PC-9 (cell line): ENCODE measurements at regions not wholly inside any gene's neighbourhood (a gene's known extent, or its start where the extent isn't known, plus 50 kb on each side); places are given as distances from the start of the nearest gene placed in this dataset.

Experiments used
- BruUV-seq: library from RNA; stranded (reverse); fragments of 400-500 nt; replicated peaks from 2 replicates; lab custom pipeline; 2021; lab: Mats Ljungman, UMichigan
- CTCF ChIA-PET: fragments of 300-600 bp; sonication (Branson Sonifier 250); formaldehyde crosslinking; loops from one replicate; lab custom pipeline; 2022; ENCODE audit warnings: antibody characterized with exemption; lab: Charles Lee
- POLR2A ChIA-PET: fragments of 300-600 bp; sonication (Branson Sonifier 250); formaldehyde crosslinking; loops from one replicate; lab custom pipeline; 2022; ENCODE audit warnings: antibody characterized with exemption; ENCODE audit not compliant: unreplicated experiment; lab: Charles Lee
- DNase-seq, 2 experiments: peaks; one replicate each; pipeline versions ENCODE4 v3.0.0 to v3.0.0-alpha.2; 2015 to 2022; ENCODE audit warnings: mixed read lengths in 1 of 2
- H2AFZ ChIP-seq: fragments of 200-600 bp; sonication (generic); 2 replicates; pipeline ENCODE4 v1.8.1; 2017; ENCODE audit warnings: antibody characterized with exemption
- H3F3A ChIP-seq: fragments of 200-600 bp; sonication (generic); 2 replicates; pipeline ENCODE4 v1.8.1; 2017; ENCODE audit warnings: antibody characterized with exemption, mild to moderate bottlenecking, low read depth; ENCODE audit not compliant: insufficient read depth
- H3K27ac ChIP-seq: fragments of 200-600 bp; sonication (generic); 2 replicates; pipeline ENCODE4 v1.6.1; 2016; ENCODE audit warnings: mixed run types
- H3K27me3 ChIP-seq: fragments of 200-600 bp; sonication (generic); 2 replicates; pipeline ENCODE4 v1.6.1; 2016; ENCODE audit warnings: low read depth, mixed run types; ENCODE audit not compliant: insufficient read depth
- H3K36me3 ChIP-seq: fragments of 200-600 bp; sonication (generic); 2 replicates; pipeline ENCODE4 v1.6.1; 2016; ENCODE audit warnings: low read depth, mixed run types
- H3K4me1 ChIP-seq: fragments of 200-600 bp; sonication (generic); replicated peaks from 2 replicates; pipeline ENCODE4 v1.6.1; 2016; ENCODE audit warnings: mixed run types; ENCODE audit not compliant: insufficient read depth
- H3K4me2 ChIP-seq: fragments of 200-600 bp; sonication (generic); 2 replicates; pipeline ENCODE4 v1.6.1; 2017; ENCODE audit warnings: mixed run types
- H3K4me3 ChIP-seq: fragments of 200-600 bp; sonication (generic); 2 replicates; pipeline ENCODE4 v1.6.1; 2016; ENCODE audit warnings: mixed run types
- H3K79me2 ChIP-seq: fragments of 200-600 bp; sonication (generic); 2 replicates; pipeline ENCODE4 v1.6.1; 2017; ENCODE audit warnings: low read depth, mixed run types
- H3K9me2 ChIP-seq: fragments of 200-600 bp; sonication (generic); 2 replicates; pipeline ENCODE4 v1.8.1; 2017; ENCODE audit warnings: mild to moderate bottlenecking; ENCODE audit not compliant: insufficient read depth
- H3K9me3 ChIP-seq: fragments of 200-600 bp; sonication (generic); 2 replicates; pipeline ENCODE4 v1.8.1; 2016; ENCODE audit warnings: low read depth; ENCODE audit not compliant: insufficient read depth
- H4K20me1 ChIP-seq: fragments of 200-600 bp; sonication (generic); 2 replicates; pipeline ENCODE4 v1.8.1; 2017; ENCODE audit not compliant: insufficient read depth
- EZH2 ChIP-seq: fragments of 200-600 bp; sonication (generic); IDR thresholded peaks from 2 replicates; pipeline ENCODE4 v1.8.0; 2017; ENCODE audit warnings: antibody characterized with exemption, low read depth
- intact Hi-C: fragments of 100-400 bp; cut with micrococcal nuclease; formaldehyde crosslinking; loops from one replicate; pipeline ENCODE4 v1.10.0; 2022; ENCODE audit not compliant: unreplicated experiment
- TF ChIP-seq, protein P1 (sequence below): fragments of 200-600 bp; sonication (generic); conservative IDR thresholded peaks from 2 replicates; pipeline ENCODE4 v1.6.1; 2017; ENCODE audit warnings: mixed run types, antibody characterized with exemption, mild to moderate bottlenecking, moderate library complexity

GRCh38 chr2:106584304-106584954, 97.3 kb downstream of the CD8B2 start:
- Histone ChIP-seq H3K4me2 (no peak overlapping the region), H3K79me2 (no peaks in the 10 kb centered on the region), H3F3A (no peaks in the 10 kb centered on the region), H3K4me3 (no peak overlapping the region), H3K9me3 (no peaks in the 10 kb centered on the region), H3K27me3 (peaks cover 29% of the 10 kb centered on the region), H3K36me3 (no peaks in the 10 kb centered on the region), H4K20me1 (no peaks in the 10 kb centered on the region), H3K4me1 (no peaks in the 10 kb centered on the region), H2AFZ (no peak overlapping the region), H3K27ac (no peak overlapping the region), H3K9me2 (no peaks in the 10 kb centered on the region)
- POLR2A ChIA-PET = no interaction called here
- intact Hi-C loops = loop anchor here (5.0 to 10.0 kb wide), 2 partner anchors 482 to 1240 kb away; no protein-coding TSS in a partner anchor
- TF ChIP-seq EZH2 = no peak
- TF ChIP-seq, protein P1, sequence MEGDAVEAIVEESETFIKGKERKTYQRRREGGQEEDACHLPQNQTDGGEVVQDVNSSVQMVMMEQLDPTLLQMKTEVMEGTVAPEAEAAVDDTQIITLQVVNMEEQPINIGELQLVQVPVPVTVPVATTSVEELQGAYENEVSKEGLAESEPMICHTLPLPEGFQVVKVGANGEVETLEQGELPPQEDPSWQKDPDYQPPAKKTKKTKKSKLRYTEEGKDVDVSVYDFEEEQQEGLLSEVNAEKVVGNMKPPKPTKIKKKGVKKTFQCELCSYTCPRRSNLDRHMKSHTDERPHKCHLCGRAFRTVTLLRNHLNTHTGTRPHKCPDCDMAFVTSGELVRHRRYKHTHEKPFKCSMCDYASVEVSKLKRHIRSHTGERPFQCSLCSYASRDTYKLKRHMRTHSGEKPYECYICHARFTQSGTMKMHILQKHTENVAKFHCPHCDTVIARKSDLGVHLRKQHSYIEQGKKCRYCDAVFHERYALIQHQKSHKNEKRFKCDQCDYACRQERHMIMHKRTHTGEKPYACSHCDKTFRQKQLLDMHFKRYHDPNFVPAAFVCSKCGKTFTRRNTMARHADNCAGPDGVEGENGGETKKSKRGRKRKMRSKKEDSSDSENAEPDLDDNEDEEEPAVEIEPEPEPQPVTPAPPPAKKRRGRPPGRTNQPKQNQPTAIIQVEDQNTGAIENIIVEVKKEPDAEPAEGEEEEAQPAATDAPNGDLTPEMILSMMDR = no peak
- DNase-seq = no peak
- CTCF ChIA-PET = no interaction called here
- BruUV-seq = no TSS peak

- Histone ChIP-seq H3K4me2 (no peak overlapping the region), H3K4me1 (no peaks in the 10 kb centered on the region), H3K4me3 (no peak overlapping the region), H3K27ac (no peak overlapping the region), H2AFZ (no peak overlapping the region), H4K20me1 (no peaks in the 10 kb centered on the region), H3K27me3 (peaks cover 8% of the 10 kb centered on the region; the same call in 1 of the 2 replicates), H3K9me2 (no peaks in the 10 kb centered on the region), H3K36me3 (no peaks in the 10 kb centered on the region), H3F3A (no peaks in the 10 kb centered on the region), H3K79me2 (no peaks in the 10 kb centered on the region), H3K9me3 (no peaks in the 10 kb centered on the region)
- no TSS peak for BruUV-seq
- POLR2A ChIA-PET = no interaction called here
- intact Hi-C loops = no loop called here
- CTCF ChIA-PET = no interaction called here
- no peak for DNase-seq
- TF ChIP-seq, protein P1 = peak; percentile 65
- no peak for TF ChIP-seq EZH2
Observed at GRCh38 chr2:106596844-106597243, 109.7 kb downstream of the CD8B2 start.

GRCh38 chr2:106599540-106599939, 112.4 kb downstream of the CD8B2 start:
- Histone ChIP-seq H3K4me3 (no peak overlapping the region), H3K4me1 (no peaks in the 10 kb centered on the region), H3K27ac (no peak overlapping the region), H3K9me2 (no peaks in the 10 kb centered on the region), H3K4me2 (no peak overlapping the region), H3K36me3 (no peaks in the 10 kb centered on the region), H3F3A (no peaks in the 10 kb centered on the region), H4K20me1 (no peaks in the 10 kb centered on the region), H3K79me2 (no peaks in the 10 kb centered on the region), H3K9me3 (no peaks in the 10 kb centered on the region), H2AFZ (no peak overlapping the region), H3K27me3 (no peaks in the 10 kb centered on the region)
- POLR2A ChIA-PET = no interaction called here
- no peak for DNase-seq
- intact Hi-C loops = no loop called here
- BruUV-seq = no TSS peak
- CTCF ChIA-PET = no interaction called here
- TF ChIP-seq EZH2 = no peak
- TF ChIP-seq, protein P1 = no peak
